Activated CD4-positive, alpha-beta T cell treated with anti-CD3 and anti-CD28 coated beads for 1 hour (primary cell): ENCODE measurements at regions not wholly inside any gene's neighbourhood (a gene's known extent, or its start where the extent isn't known, plus 50 kb on each side); places are given as distances from the start of the nearest gene placed in this dataset.

ENCODE experiments used
- DNase-seq: peaks from one replicate; pipeline ENCODE4 v3.0.0-alpha.2; 2020

DNA sequence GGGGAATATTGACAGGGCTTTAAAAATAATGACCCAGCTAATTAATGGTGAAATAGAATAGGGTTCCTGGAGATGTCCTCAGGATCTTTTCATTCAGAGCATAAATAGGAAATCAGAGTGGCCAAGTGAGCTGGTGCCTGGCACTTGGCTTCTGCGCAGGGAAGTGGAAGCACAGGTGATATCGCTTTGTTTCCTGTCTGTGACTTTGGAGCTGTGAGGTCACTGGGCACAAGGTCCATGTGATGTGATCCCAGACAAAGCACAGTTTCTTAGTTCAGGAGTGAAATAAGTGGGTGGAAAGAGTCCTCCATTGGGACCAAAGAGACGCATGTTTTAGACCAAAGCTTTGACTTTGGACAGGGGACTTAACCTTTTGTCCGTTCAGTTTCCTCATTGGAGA lies 338.3 kb downstream of the CYRIA start:
- DNase-seq, result no peak

DNA sequence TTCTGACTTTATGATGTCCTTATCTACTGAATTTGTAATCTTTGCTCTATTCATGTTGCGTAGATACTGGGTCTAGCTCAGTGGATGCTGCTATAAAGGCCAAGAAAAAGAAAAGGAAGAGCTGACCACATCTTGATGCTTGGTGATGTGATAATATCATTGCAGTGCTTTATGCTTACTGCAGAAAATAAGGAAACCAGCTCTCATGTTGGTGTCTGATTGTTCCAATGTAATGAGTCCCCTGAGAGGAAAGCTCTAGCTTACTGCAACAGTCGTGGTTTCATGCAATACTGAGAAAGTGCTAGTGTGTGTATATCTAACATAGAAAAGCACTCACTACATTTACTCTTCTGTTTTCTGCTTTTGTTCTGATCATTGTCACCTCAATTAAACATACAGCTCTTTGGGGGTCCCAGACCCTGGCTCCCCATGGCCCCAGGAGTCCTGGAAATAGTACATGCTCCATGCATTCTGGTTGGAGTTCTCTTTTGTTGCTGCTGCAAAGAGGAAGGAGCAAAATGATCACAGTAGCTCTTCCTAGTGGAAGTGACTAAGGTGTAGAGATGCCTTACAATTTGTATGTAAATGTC lies 338.8 kb downstream of the CYRIA start:
- no peak for DNase-seq

DNA sequence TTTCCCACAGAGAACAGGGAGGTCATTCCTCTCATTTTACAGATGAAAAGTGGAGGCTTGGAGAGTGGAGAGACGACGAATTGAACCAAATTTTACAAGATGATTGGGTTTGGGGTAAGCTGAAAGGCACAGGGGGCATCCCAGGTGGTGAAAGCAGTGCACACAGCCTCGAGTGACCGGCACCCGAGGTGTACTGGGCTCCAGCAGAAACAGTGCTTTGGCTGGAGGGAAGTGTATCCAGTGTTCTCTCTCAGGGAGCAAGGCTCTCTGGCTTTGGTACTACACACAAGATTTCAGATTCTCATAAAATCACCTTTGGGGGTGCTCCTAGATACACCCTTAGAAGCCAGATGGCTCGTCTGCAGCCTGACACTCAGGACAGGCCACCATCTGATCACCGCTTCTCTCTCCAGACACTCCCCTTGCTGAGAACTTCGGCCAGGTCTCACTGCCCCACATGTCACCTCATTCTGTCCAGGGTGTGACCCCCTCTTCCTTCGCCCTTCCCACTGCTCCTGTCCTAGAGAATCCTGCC lies 339.6 kb downstream of the CYRIA start:
- DNase-seq, result no peak

DNA sequence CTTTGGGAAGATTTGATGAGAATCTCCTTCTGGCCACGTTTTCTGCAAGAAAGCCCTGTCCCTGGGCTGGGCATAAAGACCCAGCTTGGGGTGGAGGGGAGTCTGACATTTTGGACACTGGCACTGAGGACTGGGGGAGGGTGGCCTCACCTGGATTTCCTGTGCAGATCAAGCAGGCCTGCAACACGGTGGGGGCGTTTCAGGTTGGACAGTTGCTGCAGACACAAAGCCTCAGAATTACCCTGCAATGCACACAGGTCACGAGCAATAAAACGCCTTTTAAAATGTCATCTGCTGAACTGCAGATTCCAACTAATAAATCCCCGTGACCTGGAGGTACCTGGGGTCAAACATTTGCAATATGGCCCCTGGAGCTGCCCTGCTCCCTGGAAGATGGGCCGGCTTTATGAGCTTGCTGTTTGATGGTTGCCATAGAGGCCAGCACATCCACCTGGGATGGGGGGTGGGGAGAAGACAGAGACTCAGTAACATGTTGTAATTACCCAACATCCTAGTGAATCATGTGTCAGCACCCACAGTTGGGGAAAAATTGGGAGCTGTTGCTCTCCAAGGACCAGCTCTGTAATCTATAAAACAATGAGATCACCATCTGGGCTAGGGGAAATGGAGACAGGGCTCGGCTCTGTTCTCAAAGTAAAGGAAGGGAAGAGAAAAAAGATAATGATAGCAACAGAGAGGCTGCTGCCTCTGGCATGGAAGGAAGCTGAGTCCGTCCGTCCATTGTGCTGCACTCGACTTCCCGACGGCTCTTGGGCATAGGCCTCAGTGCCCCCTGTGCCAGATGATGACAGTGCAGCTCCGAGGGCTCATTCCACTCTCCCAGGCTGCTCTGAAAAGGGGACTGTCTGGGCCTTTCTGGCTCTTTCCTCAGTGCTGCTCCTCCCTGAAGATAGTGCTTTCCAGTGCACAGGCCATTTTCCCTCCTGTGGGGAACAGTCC lies 340.3 kb downstream of the CYRIA start:
- DNase-seq, result no peak

DNA sequence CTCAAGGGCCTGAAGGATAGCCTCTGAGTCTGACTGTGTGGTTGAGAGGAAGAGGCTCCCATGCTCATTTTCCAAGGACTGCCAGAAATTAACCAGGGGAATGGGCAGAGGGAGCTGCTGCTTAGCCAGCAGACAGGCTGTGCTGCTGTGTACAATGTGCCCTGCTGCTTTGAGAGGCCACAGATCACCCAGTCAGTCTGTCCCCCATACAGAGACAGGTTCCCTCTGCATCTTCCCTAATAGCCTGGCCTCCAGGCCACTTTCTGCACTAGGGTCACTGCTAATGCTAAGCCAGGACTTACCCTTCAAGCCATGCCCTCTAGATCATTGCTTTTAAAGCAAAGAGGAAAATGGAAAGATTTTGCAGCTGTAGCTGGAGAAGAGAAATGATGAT lies 341.1 kb downstream of the CYRIA start:
- no peak for DNase-seq

DNA sequence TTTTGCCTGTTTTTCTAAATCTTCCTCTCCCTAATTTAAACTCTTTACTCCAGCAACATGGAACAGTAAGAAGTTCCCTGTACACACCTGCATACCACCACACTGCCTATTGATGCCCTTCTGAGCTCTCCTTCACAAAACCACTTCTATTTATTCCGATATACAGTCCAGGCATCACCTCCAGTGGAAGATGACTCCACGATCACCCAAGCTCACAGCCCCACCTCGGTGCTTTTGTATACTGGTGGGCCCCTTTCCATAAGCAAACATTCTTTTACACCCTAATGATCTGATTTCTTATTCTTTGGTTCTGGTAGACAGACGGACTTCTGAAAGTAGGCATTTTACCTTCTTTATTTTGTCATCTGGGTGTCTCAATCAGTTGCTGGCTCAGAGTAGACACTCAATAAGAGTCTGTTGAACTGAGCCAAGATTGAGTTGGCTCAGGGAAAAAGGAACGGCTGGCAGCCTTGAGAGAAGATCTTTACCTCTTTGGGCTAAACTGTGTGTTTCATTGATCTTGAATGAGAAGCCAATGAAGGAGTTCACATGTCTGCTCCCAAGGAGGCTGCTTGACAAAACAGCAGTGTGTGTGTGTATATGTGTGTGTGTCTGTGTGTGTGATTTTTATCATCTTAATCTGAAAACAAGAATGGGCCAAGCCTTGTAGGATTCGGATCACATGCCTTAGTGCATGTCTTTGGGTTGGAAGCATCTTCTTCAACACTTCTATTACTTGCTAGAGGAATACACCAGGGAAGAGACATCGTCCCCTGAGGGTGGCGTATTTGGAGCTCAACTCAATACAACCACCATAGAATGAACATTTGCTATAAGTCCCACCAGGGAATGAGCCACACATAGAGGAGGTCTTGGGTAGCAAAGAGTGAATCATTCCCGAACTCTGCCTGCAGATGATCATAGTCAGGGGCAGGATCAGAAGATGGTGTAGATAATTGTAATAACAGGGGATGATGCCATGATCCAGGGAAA lies 341.8 kb downstream of the CYRIA start:
- no peak for DNase-seq

DNA sequence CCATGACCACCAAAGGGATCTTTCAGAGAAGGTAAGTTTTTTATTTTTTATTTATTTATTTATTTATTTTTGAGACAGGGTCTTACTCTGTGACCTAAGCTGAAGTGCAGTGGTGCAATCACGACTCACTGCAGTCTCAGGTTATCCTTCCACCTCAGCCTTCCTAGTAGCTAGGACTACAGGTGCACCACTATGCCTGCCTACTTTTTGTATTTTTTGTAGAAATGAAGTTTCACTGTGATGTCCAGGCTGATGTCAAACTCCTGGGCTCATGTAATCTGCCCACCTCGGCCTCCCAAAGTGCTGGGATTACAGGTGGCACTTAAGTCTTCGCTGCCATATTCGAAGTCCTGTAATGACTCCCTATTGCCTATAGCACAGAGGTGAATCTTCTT lies 342.5 kb downstream of the CYRIA start:
- DNase-seq, result no peak

DNA sequence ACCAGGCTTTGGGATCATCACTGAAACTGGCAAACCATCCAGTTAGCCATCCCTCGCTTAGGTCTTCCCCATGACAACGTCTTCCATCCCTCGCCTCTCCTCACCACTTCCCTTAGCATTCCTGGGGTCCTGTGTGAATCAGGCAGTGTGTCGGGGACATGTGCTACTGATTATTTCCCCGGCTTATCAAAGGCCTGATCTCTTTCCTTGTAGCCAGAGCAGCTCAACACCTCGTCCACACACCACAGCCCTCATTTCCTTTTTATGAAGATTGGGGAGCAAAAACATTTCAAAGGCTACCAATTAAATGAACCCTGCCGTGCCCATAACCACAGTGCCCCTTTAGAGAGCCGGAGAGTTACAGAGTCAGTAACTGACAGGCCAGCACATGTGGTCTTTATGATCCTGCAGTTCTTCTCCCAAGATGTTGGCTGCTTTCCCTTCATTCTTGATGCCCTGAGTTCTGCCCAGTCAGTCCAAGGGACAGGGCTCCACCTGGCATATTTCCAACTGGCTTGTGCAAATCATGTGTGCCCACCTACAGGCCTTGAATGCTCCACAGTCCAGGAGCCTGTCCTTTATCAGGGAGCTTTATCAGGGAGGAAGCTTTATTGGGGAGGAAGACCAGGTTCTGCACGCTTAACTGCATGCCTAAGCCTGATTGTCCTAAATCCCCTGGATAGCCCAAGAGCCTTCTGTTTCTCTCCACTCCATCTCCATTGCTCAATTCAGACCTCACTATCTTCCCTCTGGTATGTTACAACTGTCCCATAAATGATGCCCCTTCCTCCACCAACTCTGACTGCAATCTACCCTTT lies 343.1 kb downstream of the CYRIA start:
- no peak for DNase-seq

DNA sequence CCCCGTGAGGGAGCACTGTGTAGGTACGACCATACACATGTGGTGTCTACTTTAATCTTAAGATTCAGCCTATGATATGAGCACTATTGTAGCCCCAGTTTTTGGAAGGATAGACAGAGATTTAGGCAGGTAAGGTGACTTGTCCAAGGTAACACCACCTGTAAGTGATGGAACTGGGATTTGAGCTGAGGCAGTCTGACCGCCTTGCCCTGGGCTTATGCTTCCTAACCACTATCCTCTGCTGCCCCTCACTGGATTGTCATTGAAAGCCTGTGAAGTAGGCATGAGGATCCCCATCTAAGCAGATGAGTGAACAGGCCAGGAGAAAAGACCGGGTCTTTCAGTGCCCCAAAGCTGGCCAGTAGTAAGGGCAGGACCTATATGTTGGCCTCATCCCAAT lies 343.8 kb downstream of the CYRIA start:
- DNase-seq, result no peak

DNA sequence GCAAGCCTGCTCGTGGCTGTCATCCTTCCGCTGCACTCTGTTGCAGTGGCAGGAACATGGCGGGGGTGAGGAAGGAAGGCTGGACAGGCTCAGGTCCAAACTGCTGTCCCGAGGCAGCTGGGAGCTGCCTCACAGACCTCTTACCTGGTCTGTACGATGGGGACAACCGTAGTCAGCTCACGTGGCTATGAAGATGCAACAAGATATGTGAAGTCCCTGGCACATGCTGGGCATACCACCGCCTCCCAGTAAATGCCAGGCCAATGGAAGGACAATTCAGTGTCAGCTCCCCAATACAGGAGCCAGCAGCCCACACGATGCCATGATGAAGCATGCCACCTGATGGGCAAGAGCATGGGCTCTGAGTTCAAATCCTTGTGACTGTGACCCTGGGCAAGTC lies 344.4 kb downstream of the CYRIA start:
- no peak for DNase-seq

DNA sequence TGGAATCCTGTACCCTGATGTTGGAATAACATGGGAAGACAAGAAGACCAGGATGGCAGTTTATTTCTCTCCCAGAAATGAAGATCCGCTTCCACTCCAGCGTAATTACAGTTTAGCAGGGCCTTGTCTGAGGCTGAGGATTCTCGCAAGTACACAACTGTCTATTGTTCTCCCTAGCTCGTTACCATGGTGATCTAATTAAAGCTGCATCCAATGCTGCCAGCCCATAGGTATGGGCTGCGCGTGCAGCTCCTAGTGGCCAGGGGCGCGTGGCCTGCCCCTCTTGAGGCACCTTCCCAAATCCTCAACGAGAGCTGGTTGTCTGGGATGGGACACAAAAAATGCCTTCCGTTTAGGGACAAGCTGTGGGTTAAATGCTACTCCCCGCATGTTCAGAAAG lies 344.9 kb downstream of the CYRIA start:
- DNase-seq, result no peak

DNA sequence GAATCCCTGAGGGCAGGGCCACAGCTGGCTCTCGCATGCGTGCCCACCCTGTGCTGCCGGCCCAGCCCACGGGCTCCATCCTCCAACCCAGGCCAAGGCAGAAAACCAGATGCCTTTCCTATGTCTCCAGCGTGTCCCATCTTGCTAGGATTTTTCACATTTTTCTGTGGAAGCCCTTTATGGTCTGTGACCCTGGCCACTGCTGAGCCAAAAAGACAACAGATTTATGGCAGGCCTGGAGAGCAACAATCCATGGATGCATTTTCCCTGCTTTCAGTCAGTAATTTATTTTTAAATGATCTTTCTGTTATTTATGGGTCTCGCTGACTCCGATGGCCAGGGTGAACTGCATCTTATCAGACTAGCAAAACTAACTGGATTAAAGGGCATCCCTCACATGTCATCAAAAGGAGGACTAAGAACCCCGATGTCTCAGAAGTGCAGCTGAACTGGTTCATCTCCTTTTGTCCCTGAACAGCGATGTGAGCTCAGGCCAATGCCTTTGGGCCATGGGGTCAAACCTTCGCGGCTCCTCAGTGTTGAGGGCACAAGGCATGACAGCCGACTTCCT lies 346.0 kb downstream of the CYRIA start:
- DNase-seq, result no peak

DNA sequence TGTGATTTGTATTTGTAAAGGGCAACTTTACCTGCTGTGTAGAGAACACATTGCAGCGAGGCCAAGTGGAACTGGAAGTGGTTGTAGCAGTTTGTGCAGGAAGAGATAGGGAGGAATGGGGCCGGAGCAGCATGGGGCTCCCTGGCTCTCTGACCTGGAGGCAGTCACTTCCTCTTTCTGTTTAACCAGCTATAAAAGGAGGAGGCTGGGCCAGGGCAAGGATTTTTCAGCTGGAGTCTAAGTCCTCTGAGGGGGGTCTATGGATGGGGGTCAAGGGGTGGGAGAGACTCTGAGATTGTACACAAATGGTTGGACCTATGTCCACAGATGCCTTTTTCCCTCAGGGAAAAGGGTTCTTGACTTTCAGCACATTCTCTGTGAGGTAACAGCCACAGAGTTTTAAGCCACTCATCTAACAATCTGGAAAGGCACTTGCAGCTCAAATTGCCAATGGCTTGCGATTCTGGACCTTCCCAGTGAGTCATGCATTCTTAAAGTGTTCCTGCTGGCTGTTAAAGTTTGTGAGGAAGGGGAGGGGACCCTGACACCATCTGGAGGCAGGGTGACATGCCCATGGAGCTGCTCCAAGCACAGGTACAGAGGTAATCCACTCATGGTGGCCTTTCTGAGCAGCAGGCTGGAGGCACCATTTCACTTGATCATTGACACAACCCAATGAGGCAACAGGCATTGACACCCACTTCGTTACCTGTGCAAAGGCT lies 347.0 kb downstream of the CYRIA start:
- DNase-seq, result no peak

DNA sequence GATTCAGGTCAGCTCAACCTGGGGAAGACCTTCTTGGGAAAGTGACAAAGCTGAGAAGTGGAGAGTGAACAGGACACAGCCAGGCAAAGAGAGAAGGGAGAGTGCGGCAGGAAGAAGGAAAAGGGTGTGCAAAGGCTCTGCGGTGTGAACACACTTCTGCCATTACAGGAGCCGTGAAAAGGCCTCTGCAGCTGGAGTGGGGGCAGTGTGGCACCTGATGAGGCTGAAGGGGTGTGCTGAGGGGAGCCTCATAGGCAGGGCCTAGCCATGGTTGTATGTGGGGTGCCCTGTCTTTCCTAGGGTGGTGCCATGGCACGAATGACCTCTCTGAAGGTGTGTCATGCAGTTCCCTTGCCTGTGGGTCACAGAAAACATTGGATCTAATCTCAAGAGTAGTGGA lies 347.6 kb downstream of the CYRIA start:
- DNase-seq, result no peak

DNA sequence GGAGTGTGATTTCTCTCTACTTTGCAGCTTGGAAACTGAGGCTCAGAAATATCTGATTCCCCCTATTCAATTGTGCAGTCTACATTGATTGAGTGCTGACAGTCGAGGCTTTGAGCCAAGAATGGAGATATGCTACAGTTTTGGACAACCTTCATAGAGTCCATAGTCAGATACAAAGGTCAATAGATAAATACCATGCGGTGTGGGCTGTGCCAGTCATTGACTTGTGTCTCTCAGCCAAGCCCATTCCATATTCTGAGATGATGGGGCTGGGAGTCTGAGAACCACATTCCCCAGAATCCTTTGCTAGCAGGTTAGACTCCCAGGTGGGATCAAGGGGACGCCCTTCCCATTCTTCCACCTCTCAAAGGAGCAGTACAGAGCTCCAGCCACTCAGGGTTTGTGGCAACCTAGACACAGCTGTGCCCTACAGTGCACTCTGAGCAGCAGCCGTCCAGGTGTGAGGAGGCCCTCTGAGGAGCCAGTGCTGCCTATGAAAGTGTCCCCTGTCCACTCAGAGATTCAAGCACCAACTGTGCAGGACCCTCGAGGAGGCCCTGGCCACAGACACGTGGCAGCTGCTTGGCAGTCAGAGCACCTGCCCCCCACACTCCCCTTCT lies 348.3 kb downstream of the CYRIA start:
- DNase-seq, result no peak

DNA sequence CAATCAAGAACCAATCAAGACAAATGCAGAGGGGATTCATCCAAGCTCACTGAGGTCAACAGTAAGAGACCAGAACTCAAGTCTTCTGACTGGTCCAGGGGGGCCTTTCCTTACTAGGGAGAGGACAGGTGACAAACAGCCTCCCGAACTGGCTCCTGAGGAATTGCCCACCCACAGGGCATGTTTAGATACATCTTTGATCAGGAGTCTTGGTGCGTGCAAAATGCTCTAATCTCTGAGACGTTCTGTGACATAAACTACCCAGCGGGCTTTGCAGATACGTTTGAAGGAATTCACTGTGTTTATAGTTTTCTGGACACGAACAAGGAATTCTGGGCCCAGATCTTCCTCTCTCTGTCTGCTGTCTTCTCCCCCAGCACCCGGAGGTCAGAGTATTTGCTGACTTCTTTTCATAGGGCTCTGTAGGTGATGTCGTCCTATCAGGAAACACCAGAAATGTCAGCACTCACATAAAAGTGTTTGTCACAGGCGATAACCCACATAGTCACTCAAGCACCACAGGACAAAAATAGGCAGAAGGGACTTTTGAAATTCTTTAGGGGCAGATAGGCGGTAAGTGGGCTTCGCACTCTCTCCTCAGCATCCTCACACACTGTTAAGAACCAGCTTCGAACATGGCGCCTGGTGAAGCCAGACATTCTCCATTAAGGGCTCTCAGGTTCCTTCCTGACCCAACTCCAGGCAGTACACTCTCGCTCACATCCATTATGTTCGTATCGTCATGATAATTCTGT lies 349.0 kb downstream of the CYRIA start:
- DNase-seq, result no peak

DNA sequence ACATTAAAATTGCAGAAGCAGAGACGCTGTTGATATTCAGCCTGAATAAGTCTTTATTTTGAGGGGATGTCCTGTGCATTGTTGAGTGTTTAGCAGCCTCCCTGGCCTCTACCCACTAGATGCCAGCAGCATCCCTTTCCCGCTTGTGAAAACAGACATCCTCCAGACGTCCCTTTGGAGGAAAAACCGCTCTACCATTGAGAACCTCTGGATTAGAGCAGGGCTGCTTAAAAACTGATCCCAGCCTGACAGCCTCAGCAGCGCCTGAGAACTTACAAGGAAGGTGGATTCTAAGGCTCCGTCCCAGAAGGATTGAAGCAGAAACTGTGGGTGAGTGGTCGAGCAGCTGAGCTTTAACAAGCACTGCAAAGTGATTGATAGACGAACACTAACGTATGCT lies 349.7 kb downstream of the CYRIA start:
- DNase-seq, result no peak

DNA sequence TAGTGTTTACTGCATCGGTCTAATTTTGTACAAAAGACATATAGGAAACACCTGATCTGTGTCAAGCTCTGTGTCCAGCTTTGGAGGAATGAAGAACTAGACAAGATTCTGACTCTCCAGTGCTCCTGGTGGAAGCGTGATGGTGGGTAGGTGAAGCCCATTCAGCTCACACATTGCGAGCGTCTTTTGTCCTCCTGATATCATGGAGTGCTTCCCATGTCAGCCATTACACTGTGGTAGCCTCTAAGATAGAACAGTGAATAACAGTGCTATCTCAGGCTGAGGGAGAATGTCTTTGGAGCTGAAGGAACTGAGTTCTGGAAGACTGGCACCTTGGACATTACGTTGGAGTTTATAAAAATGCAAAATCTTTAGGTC lies 350.2 kb downstream of the CYRIA start:
- no peak for DNase-seq

DNA sequence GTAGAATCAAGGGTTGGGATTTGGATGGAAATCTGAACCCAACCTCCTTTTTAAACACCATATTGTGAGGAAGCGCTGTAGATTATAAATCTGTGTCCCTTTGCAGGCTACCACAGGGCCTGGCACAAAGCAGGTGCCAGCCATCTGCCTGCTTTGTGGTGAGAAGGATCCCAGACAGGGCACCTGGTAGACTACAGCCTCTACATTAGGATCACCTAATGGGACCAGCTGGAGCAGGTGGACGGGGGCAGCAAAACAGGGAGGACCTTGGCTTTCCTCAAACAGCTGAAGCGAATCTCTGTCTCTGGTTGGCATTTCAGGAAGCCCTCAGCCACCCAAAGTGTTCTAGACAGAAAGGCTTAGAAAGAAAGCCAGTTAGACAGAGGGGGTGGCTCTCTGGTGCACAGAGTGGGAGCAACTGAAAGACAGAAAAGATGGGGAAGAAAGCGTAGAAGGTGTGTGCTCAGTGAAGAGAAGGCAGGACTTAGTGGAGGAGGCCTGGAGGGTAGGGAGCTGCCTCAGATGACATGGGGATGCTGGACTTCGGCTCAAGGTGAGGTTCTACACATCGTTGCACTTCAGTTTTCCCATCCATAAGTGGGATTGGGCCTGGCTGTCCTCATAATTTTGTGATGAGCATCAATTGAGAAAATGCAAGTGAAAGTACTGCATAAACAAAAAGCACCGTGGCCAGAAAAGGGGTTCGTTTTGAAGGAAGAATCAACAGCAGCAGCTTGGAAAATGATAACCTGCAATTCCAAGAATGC lies 350.8 kb downstream of the CYRIA start:
- no peak for DNase-seq
